ENCODE measurements at regions not wholly inside any gene's neighbourhood (a gene's known extent, or its start where the extent isn't known, plus 50 kb on each side); places are given as distances from the start of the nearest gene placed in this dataset.

DNA sequence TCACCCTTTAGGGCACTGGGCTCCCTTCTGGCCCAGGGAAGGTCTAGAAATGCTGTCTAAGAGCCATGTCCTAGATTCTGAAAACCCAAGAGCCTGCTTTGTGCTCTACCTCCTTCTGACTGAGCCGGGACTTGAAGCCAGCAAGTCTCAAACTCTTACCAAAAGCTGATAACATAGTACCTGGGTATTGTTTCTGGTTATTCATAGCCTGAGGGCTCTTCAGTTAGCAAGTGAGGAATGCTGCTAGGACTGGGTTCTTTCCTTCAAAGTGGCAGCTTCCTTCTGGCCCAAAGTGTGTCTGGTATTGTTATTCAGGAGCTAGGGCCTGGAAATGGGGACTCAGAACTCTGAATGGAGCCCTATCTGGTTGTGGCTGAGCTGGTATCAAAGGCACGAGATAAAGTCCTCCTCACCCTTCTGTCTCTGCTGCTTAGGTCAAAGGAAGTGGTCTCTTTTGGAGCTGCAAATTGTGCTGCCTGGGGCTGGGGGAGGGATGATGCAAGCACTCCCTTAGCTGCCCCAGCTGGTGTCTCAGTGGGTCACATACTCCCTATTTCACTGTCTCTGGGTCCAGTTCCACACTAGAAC lies 696.0 kb upstream of the CCDC179 start:
- Histone ChIP-seq H2AFZ (ENCODE audit: control insufficient read depth, low read length) (no peak overlapping the region), H3K4me3 (ENCODE audit: control insufficient read depth in 2 of 3, extremely low read depth in 1 of 3, insufficient read depth in 2 of 3, low read depth in 1 of 3, low read length in 3 of 3) (no peak overlapping the region), H4K20me1 (ENCODE audit: control insufficient read depth, extremely low read depth, insufficient read depth, low read length) (no peaks in the 10 kb centered on the region), H3K9me1 (ENCODE audit: control insufficient read depth, extremely low read depth, insufficient read depth, low read length) (no peaks in the 10 kb centered on the region), H3K4me1 (ENCODE audit: control insufficient read depth, extremely low read depth, insufficient read depth, low read length) (no peaks in the 10 kb centered on the region), H3K79me2 (ENCODE audit: control insufficient read depth, insufficient read depth, low read length) (no peaks in the 10 kb centered on the region), H3K9ac (ENCODE audit: control insufficient read depth, extremely low read depth, insufficient read depth, low read length) (no peak overlapping the region), H3K36me3 (ENCODE audit: control insufficient read depth in 2 of 2, extremely low read depth in 1 of 2, insufficient read depth in 2 of 2, low read length in 2 of 2) (no peaks in the 10 kb centered on the region), H3K27ac (ENCODE audit: control insufficient read depth, insufficient read depth, low read length) (no peak overlapping the region), H3K9me3 (ENCODE audit: control insufficient read depth, low read depth, low read length) (no peaks in the 10 kb centered on the region), H3K27me3 (ENCODE audit: control insufficient read depth, extremely low read depth, insufficient read depth, low read length) (no peaks in the 10 kb centered on the region), H3K4me2 (ENCODE audit: control insufficient read depth, extremely low read depth, insufficient read depth, low read depth, low read length) (no peak overlapping the region)
- dilution Hi-C loops (cut with MboI; ENCODE audit: extremely low pct_ligation_motif_present, low sequenced_read_pairs) = no loop called here
- DNase-seq (ENCODE audit: low read depth, low spot score) = no peak
- no peak for FAIRE-seq
- no peak for TF ChIP-seq CTCF (optimal IDR thresholded peaks at IDR 0.05 in 1 of 3, IDR thresholded peaks at IDR 0.05 in 1 of 3, conservative IDR thresholded peaks at IDR 0.05 in 1 of 3; ENCODE audit: extremely low read depth in 1 of 3, insufficient read depth in 2 of 3, low read length in 3 of 3)
- TF ChIP-seq EZH2 (IDR thresholded peaks at IDR 0.05; ENCODE audit: low read length) = no peak

DNA sequence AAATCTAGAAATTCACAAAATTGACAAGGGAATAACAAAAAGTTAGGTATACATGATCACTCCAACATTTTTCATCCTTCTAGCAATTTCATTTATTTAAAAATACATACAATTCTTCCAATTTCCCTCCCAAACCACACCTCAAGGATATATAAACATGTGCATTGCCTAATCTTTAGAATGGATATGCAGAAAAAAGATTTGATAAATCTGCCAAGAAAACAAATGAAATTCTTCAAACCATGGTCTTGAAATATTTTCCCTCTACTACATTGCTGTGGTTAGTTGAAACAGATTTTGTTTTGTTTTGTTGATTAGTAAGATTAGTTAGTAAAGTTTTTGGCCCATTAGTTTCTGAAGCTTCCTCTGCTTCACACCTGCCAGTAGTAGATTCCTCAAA lies 703.3 kb upstream of the CCDC179 start:
- no peak for FAIRE-seq
- H2AFZ ChIP-seq (ENCODE audit: control insufficient read depth, low read length) = no peak overlapping the region

More for the DNA sequence above, 703.3 kb upstream of the CCDC179 start:
- no peaks in the 10 kb centered on the region for H4K20me1 ChIP-seq (ENCODE audit: control insufficient read depth, extremely low read depth, insufficient read depth, low read length)
- no peaks in the 10 kb centered on the region for H3K27me3 ChIP-seq (ENCODE audit: control insufficient read depth, extremely low read depth, insufficient read depth, low read length)
- H3K9me3 ChIP-seq (ENCODE audit: control insufficient read depth, low read depth, low read length) = no peaks in the 10 kb centered on the region
- no peak overlapping the region for H3K4me2 ChIP-seq (ENCODE audit: control insufficient read depth, extremely low read depth, insufficient read depth, low read depth, low read length)
- H3K4me1 ChIP-seq (ENCODE audit: control insufficient read depth, extremely low read depth, insufficient read depth, low read length) = no peaks in the 10 kb centered on the region
- H3K4me3 ChIP-seq (ENCODE audit: control insufficient read depth in 2 of 3, extremely low read depth in 1 of 3, insufficient read depth in 2 of 3, low read depth in 1 of 3, low read length in 3 of 3) = no peak overlapping the region
- no peak overlapping the region for H3K9ac ChIP-seq (ENCODE audit: control insufficient read depth, extremely low read depth, insufficient read depth, low read length)
- no peaks in the 10 kb centered on the region for H3K79me2 ChIP-seq (ENCODE audit: control insufficient read depth, insufficient read depth, low read length)
- no peaks in the 10 kb centered on the region for H3K9me1 ChIP-seq (ENCODE audit: control insufficient read depth, extremely low read depth, insufficient read depth, low read length)
- no peak overlapping the region for H3K27ac ChIP-seq (ENCODE audit: control insufficient read depth, insufficient read depth, low read length)
- no peaks in the 10 kb centered on the region for H3K36me3 ChIP-seq (ENCODE audit: control insufficient read depth in 2 of 2, extremely low read depth in 1 of 2, insufficient read depth in 2 of 2, low read length in 2 of 2)
- dilution Hi-C loops (cut with MboI; ENCODE audit: extremely low pct_ligation_motif_present, low sequenced_read_pairs) = no loop called here
- TF ChIP-seq EZH2 (IDR thresholded peaks at IDR 0.05; ENCODE audit: low read length) = no peak
- no peak for TF ChIP-seq CTCF (optimal IDR thresholded peaks at IDR 0.05 in 1 of 3, IDR thresholded peaks at IDR 0.05 in 1 of 3, conservative IDR thresholded peaks at IDR 0.05 in 1 of 3; ENCODE audit: extremely low read depth in 1 of 3, insufficient read depth in 2 of 3, low read length in 3 of 3)
- DNase-seq (ENCODE audit: low read depth, low spot score) = no peak
